ENCODE measurements at regions not wholly inside any gene's neighbourhood (a gene's known extent, or its start where the extent isn't known, plus 50 kb on each side); places are given as distances from the start of the nearest gene placed in this dataset.

DNA sequence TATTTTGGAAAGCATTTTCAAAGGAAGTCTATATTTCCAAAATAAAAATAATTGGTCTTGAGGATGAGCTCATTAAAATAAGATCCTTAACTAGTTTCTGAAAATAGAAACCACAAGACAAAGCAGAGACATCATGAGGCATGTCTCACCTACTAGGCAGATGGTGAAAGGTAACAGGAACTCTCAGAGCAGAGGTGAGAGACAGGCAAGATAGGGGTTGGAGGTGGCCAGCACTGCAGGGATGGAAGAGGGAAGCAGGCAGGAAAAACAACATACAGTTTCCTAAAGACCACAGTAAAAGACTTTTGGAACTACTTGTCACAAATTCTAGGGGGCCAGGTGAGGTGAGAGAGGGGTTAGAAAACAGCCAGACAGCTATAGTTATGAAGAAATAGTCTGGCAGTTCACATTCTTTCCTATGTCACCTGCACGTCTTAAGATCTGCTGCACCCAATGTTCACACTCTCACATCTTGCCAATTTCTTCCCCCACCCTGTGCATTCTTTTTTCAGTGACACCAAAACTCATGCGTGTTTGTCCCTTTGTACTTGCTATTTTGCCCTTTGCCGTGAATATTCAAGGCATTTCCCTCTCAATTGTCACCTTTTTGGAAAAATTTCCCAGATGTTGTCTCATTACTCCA lies 341.7 kb upstream of the KITLG start:
- no peaks in the 10 kb centered on the region for H3K9me3 Mint-ChIP-seq (ENCODE audit: unreplicated experiment)
- no peak overlapping the region for H3K4me3 Mint-ChIP-seq (ENCODE audit: unreplicated experiment)
- H3K4me1 Mint-ChIP-seq (ENCODE audit: unreplicated experiment): peaks cover 8% of the 10 kb centered on the region
- no peak overlapping the region for H3K27ac Mint-ChIP-seq (ENCODE audit: unreplicated experiment)
- H3K27me3 Mint-ChIP-seq (ENCODE audit: unreplicated experiment): peaks cover 2% of the 10 kb centered on the region
- H3K36me3 Mint-ChIP-seq (ENCODE audit: unreplicated experiment): no peaks in the 10 kb centered on the region
- TF ChIP-seq, protein P1, sequence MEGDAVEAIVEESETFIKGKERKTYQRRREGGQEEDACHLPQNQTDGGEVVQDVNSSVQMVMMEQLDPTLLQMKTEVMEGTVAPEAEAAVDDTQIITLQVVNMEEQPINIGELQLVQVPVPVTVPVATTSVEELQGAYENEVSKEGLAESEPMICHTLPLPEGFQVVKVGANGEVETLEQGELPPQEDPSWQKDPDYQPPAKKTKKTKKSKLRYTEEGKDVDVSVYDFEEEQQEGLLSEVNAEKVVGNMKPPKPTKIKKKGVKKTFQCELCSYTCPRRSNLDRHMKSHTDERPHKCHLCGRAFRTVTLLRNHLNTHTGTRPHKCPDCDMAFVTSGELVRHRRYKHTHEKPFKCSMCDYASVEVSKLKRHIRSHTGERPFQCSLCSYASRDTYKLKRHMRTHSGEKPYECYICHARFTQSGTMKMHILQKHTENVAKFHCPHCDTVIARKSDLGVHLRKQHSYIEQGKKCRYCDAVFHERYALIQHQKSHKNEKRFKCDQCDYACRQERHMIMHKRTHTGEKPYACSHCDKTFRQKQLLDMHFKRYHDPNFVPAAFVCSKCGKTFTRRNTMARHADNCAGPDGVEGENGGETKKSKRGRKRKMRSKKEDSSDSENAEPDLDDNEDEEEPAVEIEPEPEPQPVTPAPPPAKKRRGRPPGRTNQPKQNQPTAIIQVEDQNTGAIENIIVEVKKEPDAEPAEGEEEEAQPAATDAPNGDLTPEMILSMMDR (IDR thresholded peaks at IDR 0.05): no peak
- no peak for DNase-seq (ENCODE audit: extremely low spot score, unreplicated experiment)

DNA sequence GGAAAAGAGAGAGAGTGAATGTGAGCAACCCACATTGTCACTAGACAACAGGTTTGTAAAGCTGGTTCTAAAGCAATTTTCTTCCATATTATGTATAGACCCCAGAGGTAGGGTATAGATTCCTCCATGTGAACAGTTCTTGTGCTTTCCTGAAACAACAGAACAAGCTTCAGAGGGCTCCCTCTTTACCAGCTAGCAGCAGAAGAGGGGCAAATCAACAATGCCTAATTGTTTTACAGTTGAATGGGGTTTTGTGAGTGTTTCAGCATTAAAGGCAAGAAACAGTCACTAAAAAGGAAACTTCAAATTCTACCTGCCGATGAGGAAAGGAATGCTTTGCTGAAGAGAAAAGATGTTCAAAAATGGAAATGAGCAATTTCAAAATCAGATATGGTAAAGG lies 341.2 kb upstream of the KITLG start:
- Mint-ChIP-seq H3K27ac (ENCODE audit: unreplicated experiment) (no peak overlapping the region), H3K36me3 (ENCODE audit: unreplicated experiment) (no peaks in the 10 kb centered on the region), H3K27me3 (ENCODE audit: unreplicated experiment) (peaks cover 2% of the 10 kb centered on the region), H3K4me3 (ENCODE audit: unreplicated experiment) (no peak overlapping the region), H3K9me3 (ENCODE audit: unreplicated experiment) (no peaks in the 10 kb centered on the region), H3K4me1 (ENCODE audit: unreplicated experiment) (peaks cover 6% of the 10 kb centered on the region)
- TF ChIP-seq, protein P1 (IDR thresholded peaks at IDR 0.05): no peak
- DNase-seq (ENCODE audit: extremely low spot score, unreplicated experiment): no peak

DNA sequence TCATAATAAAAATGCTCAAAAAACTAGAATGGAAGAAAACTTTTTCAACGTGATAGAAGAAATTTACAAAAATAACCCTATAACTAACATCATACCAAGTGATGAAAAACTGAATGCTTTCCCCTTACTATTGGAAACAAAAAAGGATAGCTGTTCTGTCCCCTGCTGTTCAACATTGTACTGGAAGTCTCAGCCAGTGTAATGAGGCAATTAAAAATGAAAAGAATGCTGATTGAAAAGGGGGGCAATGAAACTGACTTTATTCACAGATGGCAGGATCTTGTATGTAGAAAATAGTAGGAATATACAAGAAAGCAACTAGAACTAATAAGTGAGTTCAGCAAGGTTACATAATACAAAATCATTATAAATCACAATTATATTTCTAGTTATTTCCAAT lies 337.9 kb upstream of the KITLG start:
- H3K4me3 Mint-ChIP-seq (ENCODE audit: unreplicated experiment): no peak overlapping the region
- H3K4me1 Mint-ChIP-seq (ENCODE audit: unreplicated experiment): no peaks in the 10 kb centered on the region
- peaks cover 2% of the 10 kb centered on the region for H3K27me3 Mint-ChIP-seq (ENCODE audit: unreplicated experiment)
- TF ChIP-seq, protein P1 (IDR thresholded peaks at IDR 0.05): no peak
- peaks cover 9% of the 10 kb centered on the region for H3K9me3 Mint-ChIP-seq (ENCODE audit: unreplicated experiment)
- no peak for DNase-seq (ENCODE audit: extremely low spot score, unreplicated experiment)
- no peak overlapping the region for H3K27ac Mint-ChIP-seq (ENCODE audit: unreplicated experiment)
- no peaks in the 10 kb centered on the region for H3K36me3 Mint-ChIP-seq (ENCODE audit: unreplicated experiment)

DNA sequence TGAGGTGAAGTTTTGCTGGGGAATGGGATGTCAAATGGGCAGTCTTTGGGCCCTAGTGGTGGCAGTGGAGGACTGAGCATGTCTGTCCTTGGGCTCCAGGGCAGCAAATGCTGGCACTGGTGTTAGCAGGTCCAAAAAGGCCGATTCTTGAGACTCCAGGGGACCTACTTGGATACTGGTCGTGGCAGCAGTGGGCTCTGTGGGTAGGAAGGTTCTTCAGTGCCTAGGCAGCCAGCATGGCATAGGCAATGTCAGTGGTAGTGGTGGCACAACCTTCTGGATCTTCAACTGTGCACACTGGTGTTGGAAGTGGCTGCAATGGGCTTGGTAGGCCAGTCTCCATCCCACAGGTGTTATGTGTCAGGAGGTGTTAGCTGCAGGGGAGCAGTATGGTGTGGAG lies 334.7 kb upstream of the KITLG start:
- no peaks in the 10 kb centered on the region for H3K27me3 Mint-ChIP-seq (ENCODE audit: unreplicated experiment)
- TF ChIP-seq, protein P1 (IDR thresholded peaks at IDR 0.05): no peak
- H3K9me3 Mint-ChIP-seq (ENCODE audit: unreplicated experiment): peaks cover 32% of the 10 kb centered on the region
- H3K4me3 Mint-ChIP-seq (ENCODE audit: unreplicated experiment): no peak overlapping the region
- no peak for DNase-seq (ENCODE audit: extremely low spot score, unreplicated experiment)
- no peaks in the 10 kb centered on the region for H3K4me1 Mint-ChIP-seq (ENCODE audit: unreplicated experiment)
- no peak overlapping the region for H3K27ac Mint-ChIP-seq (ENCODE audit: unreplicated experiment)
- no peaks in the 10 kb centered on the region for H3K36me3 Mint-ChIP-seq (ENCODE audit: unreplicated experiment)

DNA sequence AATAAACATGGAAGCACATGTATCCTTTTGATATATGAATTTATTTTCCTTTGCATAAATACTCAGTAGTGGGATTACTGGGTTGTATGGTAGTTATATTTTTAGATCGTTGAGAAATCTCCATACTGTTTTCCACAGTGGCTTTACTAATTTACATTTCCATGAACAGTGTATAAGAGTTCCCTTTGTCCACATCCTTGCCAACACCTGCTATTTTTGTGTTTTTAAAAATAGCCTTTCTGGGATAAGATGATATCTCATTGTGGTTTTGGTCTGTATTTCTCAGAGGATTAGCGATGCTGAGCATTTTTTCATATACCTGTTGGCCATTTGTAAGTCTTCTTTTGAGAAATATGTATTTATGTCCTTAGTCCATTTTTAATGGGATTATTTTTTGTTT lies 329.2 kb upstream of the KITLG start:
- Mint-ChIP-seq H3K9me3 (ENCODE audit: unreplicated experiment) (peaks cover 35% of the 10 kb centered on the region), H3K4me1 (ENCODE audit: unreplicated experiment) (no peaks in the 10 kb centered on the region), H3K36me3 (ENCODE audit: unreplicated experiment) (no peaks in the 10 kb centered on the region), H3K4me3 (ENCODE audit: unreplicated experiment) (no peak overlapping the region), H3K27ac (ENCODE audit: unreplicated experiment) (no peak overlapping the region), H3K27me3 (ENCODE audit: unreplicated experiment) (no peaks in the 10 kb centered on the region)
- TF ChIP-seq, protein P1 (IDR thresholded peaks at IDR 0.05): no peak
- DNase-seq (ENCODE audit: extremely low spot score, unreplicated experiment): no peak
